ENCODE measurements at regions not wholly inside any gene's neighbourhood (a gene's known extent, or its start where the extent isn't known, plus 50 kb on each side); places are given as distances from the start of the nearest gene placed in this dataset.
A peak's percentile ranks its signal among the peaks of the same experiment; 100 is the strongest.

DNA sequence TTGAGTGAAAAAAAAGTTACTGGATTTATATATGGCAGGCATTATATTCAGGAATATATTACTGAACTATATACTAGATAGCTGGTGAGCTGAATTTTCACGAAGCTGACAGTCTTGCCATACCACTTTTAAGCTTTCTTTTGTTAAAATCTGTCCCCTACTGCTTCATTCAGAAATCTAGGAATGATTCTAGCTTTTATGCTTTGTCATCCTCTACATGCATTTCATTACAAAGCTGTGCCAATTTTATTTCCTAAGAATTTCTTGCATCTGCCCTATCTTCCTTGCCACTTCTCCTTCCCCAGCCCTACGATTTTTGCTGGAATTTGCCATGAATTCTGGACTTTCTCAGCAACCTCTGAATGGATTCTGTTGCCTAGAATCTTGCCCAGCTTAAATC, 158.5 kb upstream of the ADGRB3 start:
- Histone ChIP-seq H3K36me3 (ENCODE audit: control insufficient read depth, insufficient read depth, low read length) (no peaks in the 10 kb centered on the region), H3K27me3 (ENCODE audit: control insufficient read depth, insufficient read depth, low read length) (no peaks in the 10 kb centered on the region), H3K4me3 (ENCODE audit: low read depth, low read length) (no peak overlapping the region)
- FAIRE-seq (no peak), DNase-seq (ENCODE audit: low read depth) (no peak)
- TF ChIP-seq CTCF (IDR thresholded peaks at IDR 0.05; ENCODE audit: insufficient read depth, low read length, severe bottlenecking), result no peak

DNA sequence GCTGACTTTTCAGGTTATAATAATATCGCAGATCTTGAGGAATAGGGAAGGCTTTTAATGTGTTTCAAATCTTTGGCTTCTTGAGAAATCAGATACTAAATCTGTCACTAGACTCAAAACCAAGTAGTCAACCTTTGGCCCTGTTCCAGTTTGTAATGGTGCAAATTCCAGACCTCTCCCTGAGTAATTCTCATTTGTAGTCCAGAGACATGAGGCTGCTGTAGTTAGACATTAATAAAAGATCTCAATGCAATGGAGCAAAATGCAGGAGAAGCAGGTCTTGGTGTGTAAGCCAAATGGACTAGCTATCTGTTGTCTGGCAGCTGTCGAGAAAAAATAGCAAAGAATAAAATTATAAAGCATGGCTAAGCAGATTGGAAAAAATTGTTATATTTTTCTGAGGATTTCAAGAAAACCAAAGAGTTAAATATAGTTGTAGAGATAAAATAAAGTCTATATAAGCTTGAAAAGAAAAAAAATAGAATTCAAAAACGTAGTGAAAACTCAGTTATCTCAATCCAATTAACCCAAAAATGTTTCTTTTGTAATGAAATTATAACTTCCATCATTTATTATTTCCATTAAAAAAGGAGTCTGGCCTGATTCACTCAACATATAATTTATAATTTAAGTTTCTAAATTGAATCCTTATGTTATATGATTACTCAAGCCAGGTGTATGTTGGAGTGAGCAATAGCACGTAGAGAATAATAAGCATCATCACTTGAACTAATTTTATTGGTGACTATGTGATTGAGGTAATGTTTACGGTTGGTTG, 161.5 kb upstream of the ADGRB3 start:
- FAIRE-seq (no peak), DNase-seq (ENCODE audit: low read depth) (no peak)
- no peak for TF ChIP-seq CTCF (IDR thresholded peaks at IDR 0.05; ENCODE audit: insufficient read depth, low read length, severe bottlenecking)
- Histone ChIP-seq H3K27me3 (ENCODE audit: control insufficient read depth, insufficient read depth, low read length) (no peaks in the 10 kb centered on the region), H3K36me3 (ENCODE audit: control insufficient read depth, insufficient read depth, low read length) (no peaks in the 10 kb centered on the region), H3K4me3 (ENCODE audit: low read depth, low read length) (no peak overlapping the region)

DNA sequence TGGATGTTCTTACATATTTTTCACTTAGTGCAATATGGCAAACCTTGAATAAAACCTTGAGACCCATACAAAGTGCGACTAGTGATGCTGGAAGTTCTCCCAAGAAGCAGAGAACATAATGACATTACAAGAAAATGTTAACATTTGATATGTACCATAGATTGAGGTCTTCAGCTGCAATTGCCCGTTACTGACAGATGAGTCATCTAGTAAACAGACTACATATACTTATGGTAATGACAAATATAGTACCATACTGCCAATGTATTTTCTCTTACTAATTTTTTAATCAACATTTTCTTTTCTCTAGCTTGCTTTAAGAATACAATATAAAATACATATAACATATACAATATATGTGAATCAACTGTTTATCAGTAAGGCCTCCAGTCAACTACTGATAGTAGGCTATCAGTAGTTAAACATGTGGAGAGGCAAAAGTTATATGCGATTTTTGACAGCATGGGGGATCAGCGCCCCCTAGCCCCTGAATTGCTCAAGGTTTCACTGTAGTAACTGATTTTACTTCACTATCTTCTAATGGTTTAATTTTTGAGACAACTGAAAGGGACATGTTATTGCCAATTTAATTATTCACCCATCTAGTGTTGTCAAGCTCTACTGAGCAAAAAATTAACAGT, 166.7 kb upstream of the ADGRB3 start:
- H3K36me3 ChIP-seq (ENCODE audit: control insufficient read depth, insufficient read depth, low read length), result no peaks in the 10 kb centered on the region
- TF ChIP-seq CTCF (IDR thresholded peaks at IDR 0.05; ENCODE audit: insufficient read depth, low read length, severe bottlenecking), result no peak
- no peak overlapping the region for H3K4me3 ChIP-seq (ENCODE audit: low read depth, low read length)
- DNase-seq (ENCODE audit: low read depth), result peak; percentile 0
- no peaks in the 10 kb centered on the region for H3K27me3 ChIP-seq (ENCODE audit: control insufficient read depth, insufficient read depth, low read length)
- FAIRE-seq, result no peak

- DNase-seq (ENCODE audit: low read depth) (no peak), FAIRE-seq (no peak)
- no peak for TF ChIP-seq CTCF (IDR thresholded peaks at IDR 0.05; ENCODE audit: insufficient read depth, low read length, severe bottlenecking)
- Histone ChIP-seq H3K27me3 (ENCODE audit: control insufficient read depth, insufficient read depth, low read length) (no peaks in the 10 kb centered on the region), H3K4me3 (ENCODE audit: low read depth, low read length) (no peak overlapping the region), H3K36me3 (ENCODE audit: control insufficient read depth, insufficient read depth, low read length) (no peaks in the 10 kb centered on the region)
Observed at GRCh38 chr6:68458447-68458846, 176.6 kb upstream of the ADGRB3 start.

GRCh38 chr6:68447112-68447511, 188.0 kb upstream of the ADGRB3 start:
- DNase-seq (ENCODE audit: low read depth) (no peak), FAIRE-seq (no peak)

More at GRCh38 chr6:68447112-68447511, 188.0 kb upstream of the ADGRB3 start:
- no peak for TF ChIP-seq CTCF (IDR thresholded peaks at IDR 0.05; ENCODE audit: insufficient read depth, low read length, severe bottlenecking)
- Histone ChIP-seq H3K36me3 (ENCODE audit: control insufficient read depth, insufficient read depth, low read length) (no peaks in the 10 kb centered on the region), H3K27me3 (ENCODE audit: control insufficient read depth, insufficient read depth, low read length) (no peaks in the 10 kb centered on the region), H3K4me3 (ENCODE audit: low read depth, low read length) (no peak overlapping the region)

Measured in bronchial epithelial cell (primary cell).